Transverse colon (tissue), 4 donors: ENCODE measurements at regions not wholly inside any gene's neighbourhood (a gene's known extent, or its start where the extent isn't known, plus 50 kb on each side); places are given as distances from the start of the nearest gene placed in this dataset.

ENCODE experiments used
- EP300 ChIP-seq: sonication (generic); formaldehyde crosslinking; IDR thresholded peaks from one replicate; pipeline ENCODE4 v1.6.1; 2017; ENCODE audit warnings: antibody characterized with exemption, low read depth
- POLR2A ChIP-seq: fragments of 450-650 bp; IDR thresholded peaks from one replicate; pipeline ENCODE4 v1.6.1; 2016; ENCODE audit warnings: antibody characterized with exemption, mild to moderate bottlenecking, moderate library complexity
- POLR2AphosphoS5 ChIP-seq, 3 donors: sonication (generic); formaldehyde crosslinking; IDR thresholded peaks; one replicate each; pipeline ENCODE4 v1.6.1; 2016; ENCODE audit warnings: antibody characterized with exemption in 3 of 3
- TF ChIP-seq, protein P1 (sequence below), 5 experiments: fragments of 200-600 bp in 3 of 5; fragments of 450-650 bp in 2 of 5; sonication (generic) in 3 of 5; IDR thresholded peaks; 1 replicate in 2 of 5; 2 replicates in 3 of 5; pipeline ENCODE4 v1.5.1; 2016 to 2017; ENCODE audit warnings: antibody characterized with exemption in 5 of 5, inconsistent platforms in 3 of 5, mild to moderate bottlenecking in 2 of 5, moderate library complexity in 1 of 5

DNA sequence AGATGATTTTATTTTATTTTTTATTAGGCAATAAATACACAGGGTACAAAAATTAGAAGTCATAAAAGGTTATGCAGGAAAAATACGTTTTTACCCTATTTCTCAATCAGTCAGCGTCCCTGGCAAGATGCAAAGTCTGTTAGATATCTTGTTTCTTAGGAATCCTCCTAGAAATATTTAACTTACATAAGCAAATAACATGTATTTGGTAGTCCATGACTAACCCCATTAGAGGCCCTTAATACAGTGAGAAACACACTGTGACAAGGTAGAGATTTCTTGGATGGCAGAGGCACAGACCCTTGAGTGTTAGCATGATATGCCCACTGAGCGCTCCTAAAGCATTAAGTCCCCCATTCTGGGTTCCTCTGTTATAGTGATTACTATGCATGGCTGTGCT, 121.2 kb upstream of the ADAMTSL1 start:
- TF ChIP-seq, protein P1, sequence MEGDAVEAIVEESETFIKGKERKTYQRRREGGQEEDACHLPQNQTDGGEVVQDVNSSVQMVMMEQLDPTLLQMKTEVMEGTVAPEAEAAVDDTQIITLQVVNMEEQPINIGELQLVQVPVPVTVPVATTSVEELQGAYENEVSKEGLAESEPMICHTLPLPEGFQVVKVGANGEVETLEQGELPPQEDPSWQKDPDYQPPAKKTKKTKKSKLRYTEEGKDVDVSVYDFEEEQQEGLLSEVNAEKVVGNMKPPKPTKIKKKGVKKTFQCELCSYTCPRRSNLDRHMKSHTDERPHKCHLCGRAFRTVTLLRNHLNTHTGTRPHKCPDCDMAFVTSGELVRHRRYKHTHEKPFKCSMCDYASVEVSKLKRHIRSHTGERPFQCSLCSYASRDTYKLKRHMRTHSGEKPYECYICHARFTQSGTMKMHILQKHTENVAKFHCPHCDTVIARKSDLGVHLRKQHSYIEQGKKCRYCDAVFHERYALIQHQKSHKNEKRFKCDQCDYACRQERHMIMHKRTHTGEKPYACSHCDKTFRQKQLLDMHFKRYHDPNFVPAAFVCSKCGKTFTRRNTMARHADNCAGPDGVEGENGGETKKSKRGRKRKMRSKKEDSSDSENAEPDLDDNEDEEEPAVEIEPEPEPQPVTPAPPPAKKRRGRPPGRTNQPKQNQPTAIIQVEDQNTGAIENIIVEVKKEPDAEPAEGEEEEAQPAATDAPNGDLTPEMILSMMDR (IDR thresholded peaks at IDR 0.05): no peak
- TF ChIP-seq POLR2AphosphoS5 (IDR thresholded peaks at IDR 0.05): no peak
- no peak for TF ChIP-seq POLR2A
- TF ChIP-seq EP300: no peak
